ENCODE measurements at regions not wholly inside any gene's neighbourhood (a gene's known extent, or its start where the extent isn't known, plus 50 kb on each side); places are given as distances from the start of the nearest gene placed in this dataset.
"Not testable (repeated sequence)": the region's sequence is repeated elsewhere in the genome, so short reads cannot be mapped to it uniquely, and the experiment has no call there.

- DNase-seq = peak; percentile 49
These were observed 878.5 kb upstream of the LRRC4C start for GRCh38 chr11:42337786-42338455.

- no peak for DNase-seq
These were observed 884.8 kb upstream of the LRRC4C start for GRCh38 chr11:42344204-42344792.

- no peak for DNase-seq
These were observed 886.5 kb upstream of the LRRC4C start for GRCh38 chr11:42345933-42346332.

DNA sequence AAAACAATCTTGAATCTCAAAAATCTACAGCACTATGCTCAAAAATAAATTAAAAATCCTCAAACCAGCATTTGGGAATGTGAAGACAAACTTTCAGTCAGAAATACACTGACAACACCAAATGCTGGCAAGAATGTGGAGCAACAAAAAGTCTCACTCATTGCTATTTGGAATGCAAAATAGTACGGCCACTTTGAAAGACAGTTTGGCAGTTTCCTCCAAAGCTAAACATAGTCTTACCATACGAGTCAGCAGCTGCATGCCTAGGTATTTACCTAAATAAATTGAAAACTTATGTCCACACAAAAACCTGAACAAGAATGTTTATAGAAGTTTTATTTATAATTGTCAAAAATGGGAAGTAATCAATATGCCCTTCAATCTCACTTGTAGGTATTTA, 904.2 kb upstream of the LRRC4C start:
- DNase-seq = no peak

- DNase-seq = no peak
These were observed 921.7 kb upstream of the API5 start for GRCh38 chr11:42390116-42390515.

GRCh38 chr11:42397483-42397882, 914.3 kb upstream of the API5 start:
- DNase-seq = no peak

DNA sequence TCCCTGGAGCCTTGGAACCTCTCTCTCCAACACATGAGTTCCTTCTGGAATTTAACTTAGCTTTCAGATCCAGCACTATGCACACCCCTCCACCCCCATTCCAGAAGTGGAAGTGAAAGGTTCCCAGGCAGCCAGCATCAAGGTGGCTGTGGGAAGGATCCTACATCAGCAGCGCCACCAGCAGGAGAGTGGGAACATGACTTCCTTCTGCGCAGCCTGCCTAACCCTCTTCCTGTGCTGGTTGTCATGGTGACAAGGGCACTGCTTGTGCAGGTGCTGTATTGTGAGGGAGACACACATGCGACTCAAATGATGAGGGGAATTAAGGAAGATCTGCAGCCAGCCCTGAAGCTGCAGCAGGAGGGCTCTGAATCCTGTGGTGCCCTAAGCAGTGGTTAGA, 904.5 kb upstream of the API5 start:
- peak; percentile 92 for DNase-seq

DNA sequence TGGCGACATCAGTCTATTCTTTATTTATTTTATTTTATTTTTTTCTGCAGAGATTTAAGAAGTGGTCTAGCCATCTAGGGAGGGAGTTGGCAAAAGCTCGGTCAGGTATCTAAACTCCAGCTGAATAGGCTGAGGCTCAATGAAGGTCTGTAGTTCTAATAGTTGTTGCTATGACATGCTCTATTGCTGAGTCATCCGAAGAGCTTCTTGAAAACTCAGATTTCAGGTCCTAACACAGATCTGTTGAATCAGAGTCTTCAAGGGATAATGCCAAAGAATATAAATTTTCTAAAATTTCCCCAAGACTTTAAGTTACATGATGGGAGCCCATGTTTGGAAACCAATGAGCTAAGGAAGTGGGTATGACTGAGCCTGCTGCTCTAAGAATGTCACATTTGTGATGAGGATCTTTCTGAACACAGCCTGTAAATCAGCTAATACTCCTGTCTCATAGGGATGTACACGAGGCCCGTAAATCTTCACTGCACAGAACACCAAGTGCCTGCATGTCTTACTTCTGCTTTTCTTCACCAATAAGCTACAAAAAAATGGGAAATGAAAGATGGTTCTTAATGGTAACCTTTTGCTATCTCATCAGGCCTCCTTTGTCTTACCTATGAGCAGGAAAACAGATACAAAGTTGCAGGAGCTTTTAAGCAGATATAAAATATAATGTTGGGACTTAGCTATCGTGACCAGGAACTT, 901.4 kb upstream of the API5 start:
- DNase-seq = no peak

DNA sequence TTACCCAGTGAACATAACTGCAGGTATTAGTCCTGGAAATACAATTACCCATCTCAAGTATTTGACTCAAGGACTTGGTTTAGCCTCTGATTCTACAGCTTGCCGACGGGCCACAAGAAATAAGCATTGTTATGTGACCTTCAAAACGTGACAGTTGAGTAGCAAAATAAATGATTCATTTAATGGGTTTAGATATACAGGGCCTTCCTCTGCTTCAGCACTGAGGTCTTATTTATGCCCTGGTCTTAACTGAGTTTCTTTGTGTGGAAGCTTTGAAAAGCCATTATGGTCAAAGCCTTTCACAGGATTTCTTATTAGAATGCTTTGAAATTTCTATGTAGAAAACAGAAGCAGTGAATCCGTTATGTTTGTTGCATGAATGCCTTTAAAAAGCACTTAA, 899.2 kb upstream of the API5 start:
- no peak for DNase-seq

DNA sequence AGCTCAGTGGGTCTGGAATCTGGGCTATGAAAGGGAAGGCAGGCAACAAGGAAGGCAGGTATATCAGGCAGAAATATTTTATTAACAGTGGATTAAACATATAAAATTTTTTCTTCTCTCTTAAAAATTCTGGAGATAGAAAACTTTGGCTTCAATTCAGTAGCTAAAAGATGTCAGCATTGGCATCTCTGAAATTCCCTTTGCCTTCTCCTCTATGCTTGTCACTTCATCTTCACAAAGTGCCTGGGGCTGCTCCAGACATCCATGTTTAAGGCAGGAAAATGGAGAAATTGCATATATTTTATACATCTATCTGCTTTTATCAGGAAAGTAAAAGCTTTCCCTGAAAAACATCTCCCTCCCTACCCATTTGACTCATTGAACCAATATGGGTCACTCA, 894.1 kb upstream of the API5 start:
- DNase-seq = no peak

- no peak for DNase-seq
These were observed 889.7 kb upstream of the API5 start for GRCh38 chr11:42422090-42422489.

- not testable (repeated sequence) for DNase-seq
These were observed 876.9 kb upstream of the API5 start for GRCh38 chr11:42434911-42435310.

DNA sequence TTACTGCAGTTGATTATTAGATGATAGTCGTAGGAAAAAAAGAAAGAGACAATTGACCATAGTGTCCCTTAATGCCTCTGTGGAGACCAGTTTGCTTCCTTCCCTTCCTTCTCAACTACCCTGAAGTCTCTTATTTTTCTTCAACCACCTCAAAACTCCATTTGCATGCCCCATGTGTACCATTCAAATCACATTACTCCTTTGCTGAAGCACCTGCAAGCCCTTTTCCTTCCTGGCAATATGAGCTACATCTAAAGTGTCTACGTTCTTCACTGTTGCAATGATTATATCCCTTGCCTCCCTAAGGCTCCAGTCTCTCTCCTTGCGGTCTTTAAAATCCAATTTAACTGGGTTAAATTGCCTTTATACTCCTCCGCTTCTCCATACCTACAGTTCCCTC, 867.4 kb upstream of the API5 start:
- DNase-seq = no peak

DNA sequence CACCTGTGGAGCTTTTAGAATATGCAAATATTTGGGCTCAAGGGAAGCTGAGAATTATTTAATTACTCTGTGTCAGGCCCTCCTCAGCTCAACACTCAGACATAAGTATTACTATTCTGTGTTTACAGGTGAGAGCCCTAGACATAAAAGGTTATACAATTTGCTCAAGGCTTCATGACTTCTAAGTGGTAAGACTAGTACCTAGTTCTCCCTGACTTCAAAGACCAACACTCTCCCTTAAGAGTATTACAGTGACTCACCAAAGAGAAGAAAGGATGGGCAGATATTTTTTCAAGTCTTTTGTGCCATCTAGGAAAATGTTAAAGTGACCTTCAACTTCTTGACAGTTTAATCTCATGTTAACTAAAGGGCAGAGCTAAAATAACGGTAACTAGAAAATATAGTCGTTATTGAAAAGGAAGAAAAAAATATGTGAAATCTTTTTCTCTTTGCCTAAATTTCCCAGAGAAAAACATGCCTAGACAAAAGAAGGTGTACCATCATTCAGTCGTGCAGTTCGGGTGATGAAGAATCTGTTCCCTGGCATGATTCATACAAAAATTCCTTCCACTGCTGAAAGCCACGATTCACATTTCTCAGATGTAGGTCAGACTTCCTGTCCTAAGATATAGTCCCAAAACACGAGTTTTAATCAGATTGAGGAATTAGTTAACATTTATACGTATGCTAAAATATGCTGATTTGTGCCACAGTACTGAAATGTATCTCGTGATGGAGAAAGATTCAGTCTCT, 849.1 kb upstream of the API5 start:
- DNase-seq = no peak

- DNase-seq = no peak
These were observed 846.2 kb upstream of the API5 start for GRCh38 chr11:42465623-42466022.

GRCh38 chr11:42473106-42473505, 838.7 kb upstream of the API5 start:
- no peak for DNase-seq

DNA sequence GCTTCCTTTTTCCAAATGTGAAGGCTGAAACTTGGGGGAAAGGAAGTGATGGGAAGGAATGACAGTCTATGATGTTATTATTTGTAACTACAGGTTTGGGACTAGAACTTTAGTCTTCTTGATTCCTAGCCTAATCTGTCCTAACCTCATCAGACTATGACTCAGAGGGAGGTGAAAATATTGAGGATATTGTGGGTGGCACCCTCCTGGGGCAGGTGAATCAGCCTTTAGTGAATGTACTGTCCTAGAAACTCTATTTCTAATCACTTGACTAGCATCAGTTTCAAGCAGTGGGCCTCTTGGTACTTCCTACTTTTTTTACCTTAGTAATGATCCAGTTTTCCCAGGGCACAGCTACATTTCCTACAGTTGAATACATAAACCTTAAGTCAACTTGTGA, 829.0 kb upstream of the API5 start:
- no peak for DNase-seq

DNA sequence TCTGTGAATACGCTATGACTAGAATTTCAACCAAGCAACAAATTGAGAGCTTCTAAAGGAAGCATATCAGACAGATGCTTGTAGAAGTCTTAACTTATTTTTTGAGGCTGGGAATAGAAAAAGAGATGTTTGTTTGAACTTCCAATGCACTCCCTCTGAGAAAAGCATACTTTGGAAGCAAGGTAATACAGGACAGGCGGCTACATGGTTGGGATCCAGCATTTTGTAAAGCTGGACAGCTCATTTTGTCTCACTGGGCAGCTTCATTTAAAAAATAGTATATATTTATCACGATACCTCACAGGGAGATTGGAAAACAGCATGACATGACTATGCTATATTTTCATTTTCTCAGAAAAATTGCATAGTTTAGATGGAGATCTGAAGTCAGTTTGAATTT, 821.3 kb upstream of the API5 start:
- DNase-seq = no peak

GRCh38 chr11:42494459-42494858, 817.3 kb upstream of the API5 start:
- DNase-seq = no peak

DNA sequence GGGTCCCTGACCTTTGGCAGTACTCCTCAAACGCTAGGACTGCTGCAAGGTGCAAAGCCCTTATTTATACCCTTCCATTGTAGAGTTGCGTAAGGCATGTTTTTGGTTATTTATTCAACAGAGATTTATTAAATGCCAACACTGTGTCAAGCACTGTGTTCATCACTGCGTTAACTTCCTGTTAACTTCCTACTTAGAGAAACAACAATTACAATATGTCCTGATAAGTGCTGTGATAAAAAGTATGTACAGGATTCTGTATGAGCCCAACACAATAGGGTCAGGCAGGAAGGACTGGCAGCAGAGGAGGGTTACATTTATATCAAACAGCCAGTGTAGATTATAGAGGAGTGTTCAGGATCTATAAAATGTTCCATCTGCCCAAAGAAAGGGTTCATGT, 812.8 kb upstream of the API5 start:
- DNase-seq = no peak

DNA sequence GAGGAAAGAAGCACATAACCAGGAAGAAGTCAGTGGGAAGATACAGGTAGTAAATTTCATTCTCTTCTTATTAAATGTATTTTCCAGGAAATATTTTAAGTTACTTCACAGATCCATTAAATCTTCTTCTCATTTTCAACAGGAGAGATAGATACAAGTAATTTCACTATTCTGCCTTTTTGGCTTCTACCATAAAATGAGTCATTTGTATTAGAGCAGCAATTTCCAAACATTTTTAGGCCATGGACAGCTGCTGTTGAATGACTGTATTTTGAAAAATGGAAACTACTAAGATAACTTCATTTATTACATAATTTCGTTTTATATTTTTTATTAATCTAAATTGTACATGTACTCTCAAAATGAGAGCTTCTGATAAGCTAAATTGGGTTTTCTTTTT, 809.6 kb upstream of the API5 start:
- DNase-seq = no peak

- DNase-seq = peak; percentile 57
These were observed 789.8 kb upstream of the API5 start for GRCh38 chr11:42521994-42522393.

- DNase-seq = peak; percentile 86
These were observed 787.1 kb upstream of the API5 start for GRCh38 chr11:42524534-42525227.

Data from islet precursor cell (in vitro differentiated cells).